ENCODE measurements at regions not wholly inside any gene's neighbourhood (a gene's known extent, or its start where the extent isn't known, plus 50 kb on each side); places are given as distances from the start of the nearest gene placed in this dataset.

- no peak for TF ChIP-seq CTCF (IDR thresholded peaks at IDR 0.05)
- Histone ChIP-seq H3K36me3 (no peaks in the 10 kb centered on the region), H3K9me3 (no peaks in the 10 kb centered on the region), H3K4me3 (no peak overlapping the region), H3K27ac (no peak overlapping the region), H3K4me1 (no peaks in the 10 kb centered on the region), H3K27me3 (no peaks in the 10 kb centered on the region)
- DNase-seq (ENCODE audit: low spot score), result no peak
Measured at GRCh38 chr5:175282611-175283225, 161.3 kb downstream of the DRD1 start.

GRCh38 chr5:175281714-175282113, 162.3 kb downstream of the DRD1 start:
- no peak overlapping the region for H3K4me3 ChIP-seq
- no peak for TF ChIP-seq CTCF (IDR thresholded peaks at IDR 0.05)
- no peaks in the 10 kb centered on the region for H3K36me3 ChIP-seq
- no peaks in the 10 kb centered on the region for H3K9me3 ChIP-seq
- no peak for DNase-seq (ENCODE audit: low spot score)
- H3K27ac ChIP-seq, result no peak overlapping the region
- H3K4me1 ChIP-seq, result no peaks in the 10 kb centered on the region
- no peaks in the 10 kb centered on the region for H3K27me3 ChIP-seq

GRCh38 chr5:175281257-175281656, 162.7 kb downstream of the DRD1 start:
- Histone ChIP-seq H3K9me3 (no peaks in the 10 kb centered on the region), H3K27me3 (no peaks in the 10 kb centered on the region), H3K4me3 (no peak overlapping the region), H3K27ac (no peak overlapping the region), H3K4me1 (no peaks in the 10 kb centered on the region), H3K36me3 (no peaks in the 10 kb centered on the region)
- no peak for DNase-seq (ENCODE audit: low spot score)
- no peak for TF ChIP-seq CTCF (IDR thresholded peaks at IDR 0.05)

GRCh38 chr5:175279506-175279905, 164.5 kb downstream of the DRD1 start:
- DNase-seq (ENCODE audit: low spot score), result no peak
- Histone ChIP-seq H3K27me3 (no peaks in the 10 kb centered on the region), H3K27ac (no peak overlapping the region), H3K4me1 (no peaks in the 10 kb centered on the region), H3K9me3 (no peaks in the 10 kb centered on the region), H3K36me3 (no peaks in the 10 kb centered on the region), H3K4me3 (no peak overlapping the region)
- TF ChIP-seq CTCF (IDR thresholded peaks at IDR 0.05), result no peak

GRCh38 chr5:175275748-175276147, 168.2 kb downstream of the DRD1 start:
- no peaks in the 10 kb centered on the region for H3K36me3 ChIP-seq
- no peaks in the 10 kb centered on the region for H3K4me1 ChIP-seq
- no peak overlapping the region for H3K4me3 ChIP-seq
- no peak for TF ChIP-seq CTCF (IDR thresholded peaks at IDR 0.05)
- H3K27ac ChIP-seq, result no peak overlapping the region
- no peaks in the 10 kb centered on the region for H3K27me3 ChIP-seq
- H3K9me3 ChIP-seq, result no peaks in the 10 kb centered on the region
- DNase-seq (ENCODE audit: low spot score), result no peak

GRCh38 chr5:175275097-175275496, 168.9 kb downstream of the DRD1 start:
- Histone ChIP-seq H3K27ac (no peak overlapping the region), H3K4me3 (no peak overlapping the region), H3K27me3 (no peaks in the 10 kb centered on the region), H3K9me3 (no peaks in the 10 kb centered on the region), H3K4me1 (no peaks in the 10 kb centered on the region), H3K36me3 (no peaks in the 10 kb centered on the region)
- DNase-seq (ENCODE audit: low spot score), result no peak
- TF ChIP-seq CTCF (IDR thresholded peaks at IDR 0.05), result no peak
